BLaER1 treated with 17β-estradiol and CSF1 and Interleukin-3, amounts not matched to agents 10 nM and 100 nM (cell line): ENCODE measurements at regions not wholly inside any gene's neighbourhood (a gene's known extent, or its start where the extent isn't known, plus 50 kb on each side); places are given as distances from the start of the nearest gene placed in this dataset.

Experiments
- H3K27ac ChIP-seq, 11 experiments: shearing (Covaris generic); formaldehyde crosslinking; 2 replicates each; pipeline ENCODE4 v1.8.1; 2022
- H3K27me3 ChIP-seq, 11 experiments: shearing (Covaris generic); formaldehyde crosslinking; 2 replicates each; pipeline ENCODE4 v1.8.1; 2022
- H3K36me3 ChIP-seq, 11 experiments: shearing (Covaris generic); formaldehyde crosslinking; 2 replicates each; pipeline ENCODE4 v1.8.1; 2022
- H3K4me1 ChIP-seq, 10 experiments: shearing (Covaris generic); formaldehyde crosslinking; 2 replicates each; pipeline ENCODE4 v1.8.1; 2022
- H3K4me2 ChIP-seq, 11 experiments: shearing (Covaris generic); formaldehyde crosslinking; 2 replicates each; pipeline ENCODE4 v1.8.1; 2022
- H3K4me3 ChIP-seq, 10 experiments: shearing (Covaris generic); formaldehyde crosslinking; 2 replicates each; pipeline ENCODE4 v1.8.1; 2022
- H3K9ac ChIP-seq, 11 experiments: shearing (Covaris generic); formaldehyde crosslinking; 2 replicates each; pipeline ENCODE4 v1.8.1; 2022
- H3K9me3 ChIP-seq, 11 experiments: shearing (Covaris generic); formaldehyde crosslinking; replicated peaks in 1 of 11; 2 replicates each; pipeline ENCODE4 v1.8.1; 2022
- H4K20me1 ChIP-seq, 11 experiments: shearing (Covaris generic); formaldehyde crosslinking; 2 replicates each; pipeline ENCODE4 v1.8.1; 2022
- Cebpa-rat ChIP-seq, 11 experiments: shearing (Covaris generic); IDR thresholded peaks; 2 replicates each; pipeline ENCODE4 v1.8.1; 2022

- peak overlapping the region in 3 of 11 experiments; percentile 47 to 61 (median 51); a peak in 6 of 22 replicates for H3K4me2 ChIP-seq
- H3K27ac ChIP-seq = peak overlapping the region in 2 of 11 experiments; percentile 36 to 50; a peak in 4 of 22 replicates
- no peaks in the 10 kb centered on the region for H3K36me3 ChIP-seq
- H3K4me3 ChIP-seq = no peak overlapping the region
- peaks cover 0 to 22% (median 0%) of the 10 kb centered on the region in 10 experiments; a peak in 7 of 20 replicates for H3K4me1 ChIP-seq
- peaks cover 0 to 7% (median 0%) of the 10 kb centered on the region in 11 experiments; a peak in 2 of 22 replicates for H3K9me3 ChIP-seq
- no peaks in the 10 kb centered on the region for H3K27me3 ChIP-seq
- no peak for TF ChIP-seq Cebpa-rat (IDR thresholded peaks at IDR 0.05)
- H4K20me1 ChIP-seq = no peaks in the 10 kb centered on the region
- H3K9ac ChIP-seq = no peak overlapping the region; a peak in 1 of 22 replicates
Observed at GRCh38 chr5:20041326-20042274, 53.6 kb upstream of the CDH18 start.

GRCh38 chr5:20040901-20041300 lies 52.9 kb upstream of the CDH18 start:
- peaks cover 0 to 22% (median 0%) of the 10 kb centered on the region in 10 experiments; a peak in 7 of 20 replicates for H3K4me1 ChIP-seq
- no peak for TF ChIP-seq Cebpa-rat (IDR thresholded peaks at IDR 0.05)
- peak overlapping the region in 3 of 11 experiments; percentile 7 to 51 (median 47); a peak in 6 of 22 replicates for H3K4me2 ChIP-seq
- H3K4me3 ChIP-seq = no peak overlapping the region
- peak overlapping the region in 2 of 11 experiments; percentile 36 to 50; a peak in 4 of 22 replicates for H3K27ac ChIP-seq
- no peaks in the 10 kb centered on the region for H4K20me1 ChIP-seq
- H3K9me3 ChIP-seq = peaks cover 0 to 7% (median 0%) of the 10 kb centered on the region in 11 experiments; a peak in 2 of 22 replicates
- no peaks in the 10 kb centered on the region for H3K36me3 ChIP-seq
- no peaks in the 10 kb centered on the region for H3K27me3 ChIP-seq
- H3K9ac ChIP-seq = no peak overlapping the region; a peak in 1 of 22 replicates
